ENCODE measurements at regions not wholly inside any gene's neighbourhood (a gene's known extent, or its start where the extent isn't known, plus 50 kb on each side); places are given as distances from the start of the nearest gene placed in this dataset.

DNA sequence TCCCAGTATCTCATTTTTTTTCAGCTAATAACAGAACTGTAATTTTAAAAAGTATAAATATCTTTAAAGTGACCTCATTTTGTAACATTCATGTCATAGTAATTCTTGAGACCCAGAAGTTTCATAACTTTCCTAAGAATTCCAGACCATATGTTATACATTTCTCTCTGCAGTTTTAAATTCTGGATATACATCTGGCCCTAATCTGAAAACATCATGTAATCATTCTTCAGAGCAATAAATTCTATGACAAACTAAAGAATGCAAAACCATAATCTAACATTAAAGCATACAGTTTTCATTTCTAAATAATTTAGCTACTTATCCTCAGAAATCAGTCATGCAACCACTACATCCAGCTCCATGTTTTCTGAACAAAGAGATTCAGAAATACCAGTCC lies 198.3 kb upstream of the SLC35G4 start:
- Histone ChIP-seq H3K4me3 (no peak overlapping the region), H3K4me1 (no peaks in the 10 kb centered on the region), H3K36me3 (no peaks in the 10 kb centered on the region), H3K27me3 (replicated peaks in 1 of 7) (no peaks in the 10 kb centered on the region), H3K9me3 (no peaks in the 10 kb centered on the region), H3K27ac (no peak overlapping the region)
- DNase-seq, result no peak
- intact Hi-C loops (cut with DNase I; ENCODE audit: low total_unique reads), result no loop called here
- TF ChIP-seq POLR2A (IDR thresholded peaks at IDR 0.05) (no peak), CTCF (IDR thresholded peaks at IDR 0.05 in 8 of 11, conservative IDR thresholded peaks at IDR 0.05 in 3 of 11) (no peak), POLR2AphosphoS5 (IDR thresholded peaks at IDR 0.05) (no peak)

DNA sequence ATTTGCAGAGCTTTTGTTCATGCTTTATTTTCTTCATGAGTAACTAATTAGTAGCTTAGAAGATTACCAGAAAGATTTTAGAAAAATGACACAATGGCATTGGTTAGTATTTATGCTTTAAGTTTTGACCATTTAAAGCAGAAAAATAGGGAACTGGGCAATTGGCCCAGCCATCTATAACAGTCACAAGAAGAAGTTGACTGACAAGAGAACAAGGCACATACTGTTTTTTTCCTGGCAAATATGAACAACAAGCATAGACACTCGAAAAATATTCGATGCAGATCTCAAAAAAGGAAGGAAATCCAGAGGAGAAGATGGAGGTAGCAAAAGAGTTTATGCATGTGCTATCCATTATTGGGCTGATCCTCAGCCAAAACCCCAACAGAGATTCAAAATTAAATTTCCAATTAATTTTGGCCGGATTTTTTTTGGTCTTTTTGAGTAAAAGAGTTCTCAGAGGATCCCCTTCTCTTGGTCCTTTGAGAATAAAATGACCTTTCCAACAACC lies 200.8 kb upstream of the SLC35G4 start:
- Histone ChIP-seq H3K27me3 (replicated peaks in 1 of 7) (no peaks in the 10 kb centered on the region), H3K27ac (no peak overlapping the region), H3K4me3 (no peak overlapping the region), H3K36me3 (no peaks in the 10 kb centered on the region), H3K4me1 (no peaks in the 10 kb centered on the region), H3K9me3 (no peaks in the 10 kb centered on the region)
- no peak for TF ChIP-seq POLR2AphosphoS5 (IDR thresholded peaks at IDR 0.05)
- TF ChIP-seq CTCF (IDR thresholded peaks at IDR 0.05 in 8 of 11, conservative IDR thresholded peaks at IDR 0.05 in 3 of 11), result no peak
- no peak for TF ChIP-seq POLR2A (IDR thresholded peaks at IDR 0.05)
- no peak for DNase-seq
- WGBS, 5 donors, result 36 to 55% (median 46%) methylated on average over 3 of the region's 3 CpGs
- intact Hi-C loops (cut with DNase I; ENCODE audit: low total_unique reads), result no loop called here

DNA sequence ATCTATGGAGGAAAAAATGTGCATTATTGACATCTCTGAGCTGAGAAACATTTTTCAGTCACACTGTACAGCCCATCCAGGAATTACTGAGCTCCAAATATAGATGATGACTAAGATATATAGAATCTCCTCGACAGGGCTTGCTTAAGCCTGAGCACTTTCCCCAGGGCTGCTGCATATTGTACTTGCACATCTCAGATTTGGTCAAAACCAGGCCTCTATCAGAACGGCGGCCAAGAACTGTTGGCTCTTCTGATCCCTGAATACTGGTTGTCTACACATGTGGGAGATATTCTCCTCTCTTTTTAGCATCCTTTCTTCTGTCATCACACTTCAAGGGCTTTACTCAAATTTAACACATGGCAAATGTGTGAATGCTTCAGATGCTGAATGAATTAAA lies 201.5 kb upstream of the SLC35G4 start:
- Histone ChIP-seq H3K27me3 (replicated peaks in 1 of 7) (no peaks in the 10 kb centered on the region), H3K9me3 (no peaks in the 10 kb centered on the region), H3K4me3 (no peak overlapping the region), H3K36me3 (no peaks in the 10 kb centered on the region), H3K4me1 (no peaks in the 10 kb centered on the region), H3K27ac (no peak overlapping the region)
- no peak for TF ChIP-seq CTCF (IDR thresholded peaks at IDR 0.05 in 8 of 11, conservative IDR thresholded peaks at IDR 0.05 in 3 of 11)
- TF ChIP-seq POLR2AphosphoS5 (IDR thresholded peaks at IDR 0.05), result no peak
- TF ChIP-seq POLR2A (IDR thresholded peaks at IDR 0.05), result no peak
- WGBS, 5 donors, result 77 to 90% (median 79%) methylated on average over 3 of the region's 3 CpGs
- intact Hi-C loops (cut with DNase I; ENCODE audit: low total_unique reads), result no loop called here
- DNase-seq, result no peak

GRCh38 chr18:11405804-11406203 lies 203.6 kb upstream of the SLC35G4 start:
- 79 to 93% (median 87%) methylated on average over 5 of the region's 5 CpGs for WGBS, 5 donors
- H3K27me3 ChIP-seq (replicated peaks in 1 of 7), result no peaks in the 10 kb centered on the region
- H3K4me3 ChIP-seq, result no peak overlapping the region

More at GRCh38 chr18:11405804-11406203, 203.6 kb upstream of the SLC35G4 start:
- Histone ChIP-seq H3K36me3 (no peaks in the 10 kb centered on the region), H3K9me3 (no peaks in the 10 kb centered on the region), H3K27ac (no peak overlapping the region), H3K4me1 (no peaks in the 10 kb centered on the region)
- TF ChIP-seq CTCF (IDR thresholded peaks at IDR 0.05 in 8 of 11, conservative IDR thresholded peaks at IDR 0.05 in 3 of 11) (no peak), POLR2A (IDR thresholded peaks at IDR 0.05) (no peak), POLR2AphosphoS5 (IDR thresholded peaks at IDR 0.05) (no peak)
- DNase-seq, result no peak
- intact Hi-C loops (cut with DNase I; ENCODE audit: low total_unique reads), result no loop called here
